NCI-H1417 treated with DMSO at 0.1 percent for 48 hours (cell line): ENCODE measurements at regions not wholly inside any gene's neighbourhood (a gene's known extent, or its start where the extent isn't known, plus 50 kb on each side); places are given as distances from the start of the nearest gene placed in this dataset.

Experiments used
- DNase-seq: peaks from one replicate; lab custom pipeline; 2025; lab: John Stamatoyannopoulos, UW

DNA sequence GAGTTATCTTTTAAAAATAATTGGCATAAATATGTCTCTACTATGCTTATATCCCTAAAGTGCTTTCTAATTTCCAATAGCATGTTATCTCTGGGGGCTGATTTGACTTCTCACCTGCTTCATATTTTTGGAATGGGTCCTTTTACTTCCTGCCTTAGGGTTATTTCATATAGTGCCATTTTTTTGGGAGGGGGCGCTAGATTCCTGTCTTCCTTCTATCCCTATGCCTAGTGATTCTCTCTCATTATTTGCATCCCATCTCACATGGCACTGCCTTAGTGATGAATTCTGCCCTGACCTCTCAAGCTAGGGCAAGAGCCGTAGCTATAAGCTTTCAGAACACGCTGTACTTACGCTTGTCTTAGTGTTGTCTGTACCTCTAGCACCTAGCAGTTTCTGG is 150.3 kb upstream of the SLITRK3 start:
- no peak for DNase-seq

DNA sequence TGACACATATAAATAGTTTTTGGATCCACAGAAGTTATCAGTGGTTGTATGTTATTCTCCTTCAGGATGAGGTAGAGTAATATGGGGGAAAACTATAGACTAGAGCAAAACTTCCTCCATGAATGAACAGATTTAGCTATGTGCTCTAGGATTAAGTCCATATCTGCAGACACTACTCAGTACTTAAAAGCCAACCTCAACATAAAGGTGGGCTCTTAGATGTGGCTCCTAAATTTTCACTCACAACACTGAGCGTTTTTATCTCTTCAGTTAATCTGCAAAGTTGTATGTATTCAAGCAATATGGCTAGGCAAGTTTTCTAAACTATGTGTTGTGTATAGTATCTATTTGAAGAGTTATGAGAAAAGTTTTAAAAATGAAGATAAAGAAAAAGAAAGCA is 147.0 kb upstream of the SLITRK3 start:
- DNase-seq, result no peak

DNA sequence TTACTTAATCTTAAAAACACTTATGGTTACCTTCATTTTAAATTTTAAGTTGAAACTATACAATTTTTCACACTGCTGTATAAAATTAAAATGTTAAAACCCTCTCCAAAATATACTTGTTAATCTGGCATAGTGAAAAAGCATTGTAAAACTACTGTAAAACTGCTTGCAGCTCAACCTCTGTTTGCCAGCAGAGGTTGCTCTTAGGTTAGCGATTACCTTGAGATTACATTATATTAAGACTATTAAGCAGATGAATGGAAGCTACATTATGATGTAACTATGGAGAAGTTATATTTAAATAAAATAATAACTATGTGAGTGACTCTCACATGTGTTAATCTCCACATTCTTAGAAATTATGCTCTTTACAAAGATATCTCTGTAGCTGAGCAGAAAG is 143.6 kb upstream of the SLITRK3 start:
- DNase-seq, result no peak

DNA sequence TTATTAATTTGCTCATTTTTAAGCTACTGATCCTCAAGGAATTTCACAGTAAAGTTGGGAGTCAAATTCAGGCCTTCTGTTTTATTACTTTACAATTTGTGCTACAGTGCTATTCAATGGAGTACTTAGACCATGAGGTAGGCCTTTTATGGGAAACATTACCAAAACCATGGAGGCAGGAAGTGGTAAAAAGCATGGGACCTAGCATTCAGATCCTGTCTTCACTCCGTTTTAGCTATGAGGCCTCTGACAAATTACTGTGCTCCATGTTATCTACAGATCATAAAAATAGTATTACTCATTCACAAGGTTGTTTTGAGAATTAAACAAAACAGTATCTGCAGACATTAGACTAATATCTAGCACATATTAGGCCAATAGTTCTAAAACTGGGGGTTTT is 140.6 kb upstream of the SLITRK3 start:
- no peak for DNase-seq
